Colonic mucosa (tissue), 4 donors: ENCODE measurements at regions not wholly inside any gene's neighbourhood (a gene's known extent, or its start where the extent isn't known, plus 50 kb on each side); places are given as distances from the start of the nearest gene placed in this dataset.

Source experiments
- DNase-seq: peaks from one replicate; pipeline ENCODE4 v3.0.0-alpha.2; 2020
- H3K27ac ChIP-seq: fragments of 200-600 bp; one replicate; pipeline ENCODE4 v1.8.0; 2021
- H3K27me3 ChIP-seq: fragments of 200-600 bp; one replicate; pipeline ENCODE4 v1.8.0; 2021
- H3K36me3 ChIP-seq: fragments of 200-600 bp; one replicate; pipeline ENCODE4 v1.8.0; 2021
- H3K4me1 ChIP-seq: fragments of 200-600 bp; one replicate; pipeline ENCODE4 v1.8.0; 2021; ENCODE audit warnings: mild to moderate bottlenecking
- H3K4me3 ChIP-seq: fragments of 200-600 bp; one replicate; pipeline ENCODE4 v1.8.0; 2021
- H3K9ac ChIP-seq, 2 donors: one replicate each; pipeline ENCODE4 v1.7.0; 2013; ENCODE audit warnings: control low read depth in 2 of 2, low read depth in 2 of 2, low read length in 2 of 2
- H3K9me3 ChIP-seq: fragments of 200-600 bp; one replicate; pipeline ENCODE4 v1.8.0; 2021
- CTCF ChIP-seq: fragments of 200-600 bp; IDR thresholded peaks from one replicate; pipeline ENCODE4 v1.8.0; 2022; ENCODE audit warnings: antibody characterized with exemption, mild to moderate bottlenecking
- intact Hi-C: fragments of 100-400 bp; cut with DNase I; formaldehyde crosslinking; loops from one replicate; pipeline ENCODE4 v1.14.1; 2022
- donor health status: healthy.
- donor health status: DM: no; HTN: no; CAD: no.
- donor health status: DM: no; HTN: no; CAD: no.

- DNase-seq: no peak
- Histone ChIP-seq H3K27ac (no peak overlapping the region), H3K9ac (no peak overlapping the region), H3K9me3 (no peaks in the 10 kb centered on the region), H3K36me3 (no peaks in the 10 kb centered on the region), H3K4me1 (no peaks in the 10 kb centered on the region), H3K27me3 (no peaks in the 10 kb centered on the region), H3K4me3 (no peak overlapping the region)
- intact Hi-C loops: no loop called here
- TF ChIP-seq CTCF: no peak
These were observed 280.2 kb downstream of the ADGRA3 start for GRCh38 chr4:22235698-22236097.

- no peak overlapping the region for H3K9ac ChIP-seq
- no peak for DNase-seq
- no peak overlapping the region for H3K4me3 ChIP-seq
- H3K4me1 ChIP-seq: no peaks in the 10 kb centered on the region
- intact Hi-C loops: no loop called here
- no peak for TF ChIP-seq CTCF
- no peaks in the 10 kb centered on the region for H3K9me3 ChIP-seq
- H3K27ac ChIP-seq: no peak overlapping the region
- no peaks in the 10 kb centered on the region for H3K36me3 ChIP-seq
- no peaks in the 10 kb centered on the region for H3K27me3 ChIP-seq
These were observed 282.6 kb downstream of the ADGRA3 start for GRCh38 chr4:22233230-22233629.

- no peak for TF ChIP-seq CTCF
- H3K9me3 ChIP-seq: no peaks in the 10 kb centered on the region
- H3K4me3 ChIP-seq: no peak overlapping the region
- no peak overlapping the region for H3K9ac ChIP-seq
- H3K27me3 ChIP-seq: no peaks in the 10 kb centered on the region
- intact Hi-C loops: no loop called here
- H3K27ac ChIP-seq: no peak overlapping the region
- H3K4me1 ChIP-seq: no peaks in the 10 kb centered on the region
- no peak for DNase-seq
- H3K36me3 ChIP-seq: no peaks in the 10 kb centered on the region
These were observed 272.4 kb upstream of the KCNIP4 start for GRCh38 chr4:22220965-22221364.

- H3K4me1 ChIP-seq: no peaks in the 10 kb centered on the region
- H3K9ac ChIP-seq: no peak overlapping the region
- no peak for DNase-seq
- no peak for TF ChIP-seq CTCF
- intact Hi-C loops: no loop called here
- no peak overlapping the region for H3K4me3 ChIP-seq
- no peaks in the 10 kb centered on the region for H3K36me3 ChIP-seq
- no peaks in the 10 kb centered on the region for H3K9me3 ChIP-seq
- no peaks in the 10 kb centered on the region for H3K27me3 ChIP-seq
- no peak overlapping the region for H3K27ac ChIP-seq
These were observed 268.9 kb upstream of the KCNIP4 start for GRCh38 chr4:22217480-22217879.

- no peak for DNase-seq
- intact Hi-C loops: no loop called here
These were observed 267.7 kb upstream of the KCNIP4 start for GRCh38 chr4:22216278-22216677.

More at GRCh38 chr4:22216278-22216677, 267.7 kb upstream of the KCNIP4 start:
- H3K4me3 ChIP-seq: no peak overlapping the region
- H3K27ac ChIP-seq: no peak overlapping the region
- H3K36me3 ChIP-seq: no peaks in the 10 kb centered on the region
- H3K27me3 ChIP-seq: no peaks in the 10 kb centered on the region
- H3K9me3 ChIP-seq: no peaks in the 10 kb centered on the region
- TF ChIP-seq CTCF: no peak
- H3K4me1 ChIP-seq: no peaks in the 10 kb centered on the region
- no peak overlapping the region for H3K9ac ChIP-seq
